ENCODE measurements at regions not wholly inside any gene's neighbourhood (a gene's known extent, or its start where the extent isn't known, plus 50 kb on each side); places are given as distances from the start of the nearest gene placed in this dataset.

GRCh38 chr14:61202124-61202523 lies 79.0 kb downstream of the TMEM30B start:
- Histone ChIP-seq H3K27me3 (ENCODE audit: low read length) (no peaks in the 10 kb centered on the region), H3K4me3 (ENCODE audit: low read length) (peak overlapping the region; percentile 8; the same call in 1 of the 2 replicates), H3K4me1 (ENCODE audit: low read length) (peaks cover 22% of the 10 kb centered on the region), H3K9ac (ENCODE audit: low read length) (no peak overlapping the region), H3K9me3 (ENCODE audit: low read length) (no peaks in the 10 kb centered on the region), H4K20me1 (ENCODE audit: insufficient read depth, low read depth, low read length) (no peaks in the 10 kb centered on the region), H3K79me2 (ENCODE audit: low read length) (no peaks in the 10 kb centered on the region), H3K9me2 (replicated peaks; ENCODE audit: insufficient read depth, low read length) (no peaks in the 10 kb centered on the region), H3K4me2 (ENCODE audit: low read depth, low read length, poor library complexity, severe bottlenecking) (peak overlapping the region; percentile 33), H3K36me3 (ENCODE audit: insufficient read depth, low read length) (no peaks in the 10 kb centered on the region), H3K27ac (ENCODE audit: low read length) (no peak overlapping the region; the same call in 1 of the 2 replicates), H2AFZ (ENCODE audit: low read length) (peak overlapping the region; percentile 52)
- DNase-seq, result peak; percentile 83

GRCh38 chr14:61201171-61201570 lies 80.0 kb downstream of the TMEM30B start:
- Histone ChIP-seq H3K9me3 (ENCODE audit: low read length) (no peaks in the 10 kb centered on the region), H2AFZ (ENCODE audit: low read length) (no peak overlapping the region), H3K36me3 (ENCODE audit: insufficient read depth, low read length) (no peaks in the 10 kb centered on the region), H4K20me1 (ENCODE audit: insufficient read depth, low read depth, low read length) (no peaks in the 10 kb centered on the region), H3K27ac (ENCODE audit: low read length) (no peak overlapping the region), H3K27me3 (ENCODE audit: low read length) (no peaks in the 10 kb centered on the region), H3K79me2 (ENCODE audit: low read length) (no peaks in the 10 kb centered on the region), H3K9ac (ENCODE audit: low read length) (no peak overlapping the region), H3K4me3 (ENCODE audit: low read length) (no peak overlapping the region), H3K9me2 (replicated peaks; ENCODE audit: insufficient read depth, low read length) (no peaks in the 10 kb centered on the region), H3K4me1 (ENCODE audit: low read length) (peaks cover 29% of the 10 kb centered on the region), H3K4me2 (ENCODE audit: low read depth, low read length, poor library complexity, severe bottlenecking) (no peak overlapping the region)
- no peak for DNase-seq

GRCh38 chr14:61197416-61197815 lies 83.7 kb downstream of the TMEM30B start:
- Histone ChIP-seq H3K79me2 (ENCODE audit: low read length) (no peaks in the 10 kb centered on the region), H3K9me3 (ENCODE audit: low read length) (no peaks in the 10 kb centered on the region), H3K27me3 (ENCODE audit: low read length) (no peaks in the 10 kb centered on the region), H3K27ac (ENCODE audit: low read length) (no peak overlapping the region), H3K9me2 (replicated peaks; ENCODE audit: insufficient read depth, low read length) (no peaks in the 10 kb centered on the region), H3K4me2 (ENCODE audit: low read depth, low read length, poor library complexity, severe bottlenecking) (no peak overlapping the region), H3K9ac (ENCODE audit: low read length) (no peak overlapping the region), H3K4me1 (ENCODE audit: low read length) (peaks cover 22% of the 10 kb centered on the region), H3K4me3 (ENCODE audit: low read length) (no peak overlapping the region), H4K20me1 (ENCODE audit: insufficient read depth, low read depth, low read length) (no peaks in the 10 kb centered on the region), H2AFZ (ENCODE audit: low read length) (peak overlapping the region; percentile 58; the same call in 1 of the 2 replicates), H3K36me3 (ENCODE audit: insufficient read depth, low read length) (no peaks in the 10 kb centered on the region)
- DNase-seq, result no peak

- Histone ChIP-seq H3K27ac (ENCODE audit: low read length) (no peak overlapping the region), H3K79me2 (ENCODE audit: low read length) (no peaks in the 10 kb centered on the region), H3K4me2 (ENCODE audit: low read depth, low read length, poor library complexity, severe bottlenecking) (no peak overlapping the region), H3K4me3 (ENCODE audit: low read length) (no peak overlapping the region), H3K27me3 (ENCODE audit: low read length) (no peaks in the 10 kb centered on the region), H3K9ac (ENCODE audit: low read length) (no peak overlapping the region), H3K9me3 (ENCODE audit: low read length) (no peaks in the 10 kb centered on the region), H3K4me1 (ENCODE audit: low read length) (peaks cover 15% of the 10 kb centered on the region), H3K36me3 (ENCODE audit: insufficient read depth, low read length) (no peaks in the 10 kb centered on the region), H2AFZ (ENCODE audit: low read length) (peak overlapping the region; percentile 58; the same call in 1 of the 2 replicates), H3K9me2 (replicated peaks; ENCODE audit: insufficient read depth, low read length) (no peaks in the 10 kb centered on the region), H4K20me1 (ENCODE audit: insufficient read depth, low read depth, low read length) (no peaks in the 10 kb centered on the region)
- no peak for DNase-seq
These were observed 84.3 kb downstream of the TMEM30B start for GRCh38 chr14:61196792-61197191.

GRCh38 chr14:61196034-61196433 lies 85.1 kb downstream of the TMEM30B start:
- no peaks in the 10 kb centered on the region for H3K27me3 ChIP-seq (ENCODE audit: low read length)
- H3K27ac ChIP-seq (ENCODE audit: low read length), result no peak overlapping the region
- no peaks in the 10 kb centered on the region for H4K20me1 ChIP-seq (ENCODE audit: insufficient read depth, low read depth, low read length)
- H3K79me2 ChIP-seq (ENCODE audit: low read length), result no peaks in the 10 kb centered on the region
- H3K36me3 ChIP-seq (ENCODE audit: insufficient read depth, low read length), result no peaks in the 10 kb centered on the region
- no peak overlapping the region for H3K4me2 ChIP-seq (ENCODE audit: low read depth, low read length, poor library complexity, severe bottlenecking)
- H3K9me2 ChIP-seq (replicated peaks; ENCODE audit: insufficient read depth, low read length), result no peaks in the 10 kb centered on the region
- H3K4me1 ChIP-seq (ENCODE audit: low read length), result peaks cover 10% of the 10 kb centered on the region
- H3K9ac ChIP-seq (ENCODE audit: low read length), result no peak overlapping the region
- no peak for DNase-seq
- no peak overlapping the region for H2AFZ ChIP-seq (ENCODE audit: low read length)
- H3K4me3 ChIP-seq (ENCODE audit: low read length), result no peak overlapping the region
- no peaks in the 10 kb centered on the region for H3K9me3 ChIP-seq (ENCODE audit: low read length)

GRCh38 chr14:61193476-61193875 lies 87.7 kb downstream of the TMEM30B start:
- H3K27me3 ChIP-seq (ENCODE audit: low read length), result no peaks in the 10 kb centered on the region

GRCh38 chr14:61192989-61193388 lies 88.1 kb downstream of the TMEM30B start:
- Histone ChIP-seq H3K4me3 (ENCODE audit: low read length) (no peak overlapping the region), H3K27me3 (ENCODE audit: low read length) (no peaks in the 10 kb centered on the region), H3K4me1 (ENCODE audit: low read length) (peaks cover 26% of the 10 kb centered on the region), H3K9ac (ENCODE audit: low read length) (no peak overlapping the region), H3K4me2 (ENCODE audit: low read depth, low read length, poor library complexity, severe bottlenecking) (no peak overlapping the region), H3K9me2 (replicated peaks; ENCODE audit: insufficient read depth, low read length) (no peaks in the 10 kb centered on the region), H3K9me3 (ENCODE audit: low read length) (no peaks in the 10 kb centered on the region), H3K27ac (ENCODE audit: low read length) (no peak overlapping the region), H4K20me1 (ENCODE audit: insufficient read depth, low read depth, low read length) (no peaks in the 10 kb centered on the region), H3K79me2 (ENCODE audit: low read length) (no peaks in the 10 kb centered on the region), H2AFZ (ENCODE audit: low read length) (no peak overlapping the region), H3K36me3 (ENCODE audit: insufficient read depth, low read length) (no peaks in the 10 kb centered on the region)
- no peak for DNase-seq

More at GRCh38 chr14:61193476-61193875, 87.7 kb downstream of the TMEM30B start:
- no peak overlapping the region for H2AFZ ChIP-seq (ENCODE audit: low read length)
- no peaks in the 10 kb centered on the region for H3K36me3 ChIP-seq (ENCODE audit: insufficient read depth, low read length)
- H3K4me3 ChIP-seq (ENCODE audit: low read length), result no peak overlapping the region
- no peak overlapping the region for H3K9ac ChIP-seq (ENCODE audit: low read length)
- H3K79me2 ChIP-seq (ENCODE audit: low read length), result no peaks in the 10 kb centered on the region
- H3K4me2 ChIP-seq (ENCODE audit: low read depth, low read length, poor library complexity, severe bottlenecking), result no peak overlapping the region
- no peak overlapping the region for H3K27ac ChIP-seq (ENCODE audit: low read length)
- no peaks in the 10 kb centered on the region for H4K20me1 ChIP-seq (ENCODE audit: insufficient read depth, low read depth, low read length)
- H3K9me3 ChIP-seq (ENCODE audit: low read length), result no peaks in the 10 kb centered on the region
- DNase-seq, result no peak
- peaks cover 26% of the 10 kb centered on the region for H3K4me1 ChIP-seq (ENCODE audit: low read length)
- H3K9me2 ChIP-seq (replicated peaks; ENCODE audit: insufficient read depth, low read length), result no peaks in the 10 kb centered on the region

GRCh38 chr14:61191733-61192132 lies 89.4 kb downstream of the TMEM30B start:
- no peak overlapping the region for H2AFZ ChIP-seq (ENCODE audit: low read length)
- no peak overlapping the region for H3K4me2 ChIP-seq (ENCODE audit: low read depth, low read length, poor library complexity, severe bottlenecking)

GRCh38 chr14:61190341-61190740 lies 90.8 kb downstream of the TMEM30B start:
- no peaks in the 10 kb centered on the region for H3K27me3 ChIP-seq (ENCODE audit: low read length)
- no peaks in the 10 kb centered on the region for H3K79me2 ChIP-seq (ENCODE audit: low read length)
- H3K9ac ChIP-seq (ENCODE audit: low read length), result no peak overlapping the region
- peak overlapping the region; percentile 78 for H2AFZ ChIP-seq (ENCODE audit: low read length)
- H3K4me2 ChIP-seq (ENCODE audit: low read depth, low read length, poor library complexity, severe bottlenecking), result no peak overlapping the region
- no peaks in the 10 kb centered on the region for H3K9me2 ChIP-seq (replicated peaks; ENCODE audit: insufficient read depth, low read length)
- peaks cover 21% of the 10 kb centered on the region for H3K4me1 ChIP-seq (ENCODE audit: low read length)
- no peak overlapping the region for H3K4me3 ChIP-seq (ENCODE audit: low read length)
- no peak overlapping the region for H3K27ac ChIP-seq (ENCODE audit: low read length)
- DNase-seq, result no peak
- no peaks in the 10 kb centered on the region for H3K9me3 ChIP-seq (ENCODE audit: low read length)
- no peaks in the 10 kb centered on the region for H3K36me3 ChIP-seq (ENCODE audit: insufficient read depth, low read length)
- H4K20me1 ChIP-seq (ENCODE audit: insufficient read depth, low read depth, low read length), result no peaks in the 10 kb centered on the region

More at GRCh38 chr14:61191733-61192132, 89.4 kb downstream of the TMEM30B start:
- no peaks in the 10 kb centered on the region for H3K9me3 ChIP-seq (ENCODE audit: low read length)
- H4K20me1 ChIP-seq (ENCODE audit: insufficient read depth, low read depth, low read length), result no peaks in the 10 kb centered on the region
- no peaks in the 10 kb centered on the region for H3K9me2 ChIP-seq (replicated peaks; ENCODE audit: insufficient read depth, low read length)
- no peaks in the 10 kb centered on the region for H3K27me3 ChIP-seq (ENCODE audit: low read length)
- no peak overlapping the region for H3K27ac ChIP-seq (ENCODE audit: low read length)
- no peaks in the 10 kb centered on the region for H3K36me3 ChIP-seq (ENCODE audit: insufficient read depth, low read length)
- no peaks in the 10 kb centered on the region for H3K79me2 ChIP-seq (ENCODE audit: low read length)
- no peak for DNase-seq
- H3K4me3 ChIP-seq (ENCODE audit: low read length), result no peak overlapping the region
- H3K9ac ChIP-seq (ENCODE audit: low read length), result no peak overlapping the region
- peaks cover 24% of the 10 kb centered on the region for H3K4me1 ChIP-seq (ENCODE audit: low read length)

Measured in Karpas-422 (cell line).